B cell (primary cell): ENCODE measurements at regions not wholly inside any gene's neighbourhood (a gene's known extent, or its start where the extent isn't known, plus 50 kb on each side); places are given as distances from the start of the nearest gene placed in this dataset.

ENCODE experiments used
- ATAC-seq: fragments of 200-7000 bp; cut with Tn5 transposase; one replicate; pipeline ENCODE4 v1.10.0; 2021; ENCODE audit warnings: low read depth, mild to moderate bottlenecking, moderate number of reproducible peaks, moderate library complexity
- CTCF ChIA-PET: fragments of 350-600 bp; sonication (Branson Sonifier 250); formaldehyde crosslinking; loops from one replicate; lab custom pipeline; 2021; ENCODE audit warnings: antibody characterized with exemption, inconsistent platforms; lab: Charles Lee
- POLR2A ChIA-PET: fragments of 350-600 bp; sonication (Branson Sonifier 250); formaldehyde crosslinking; loops from one replicate; lab custom pipeline; 2021; ENCODE audit warnings: antibody characterized with exemption; lab: Charles Lee
- DNase-seq: peaks from one replicate; pipeline ENCODE4 v3.0.0; 2013
- H2AFZ ChIP-seq: 2 replicates; pipeline ENCODE4 v1.6.1; 2012; ENCODE audit warnings: mild to moderate bottlenecking, low read depth, low read length; ENCODE audit not compliant: insufficient read depth, poor library complexity, severe bottlenecking
- H3K27ac ChIP-seq, 2 donors: 1 replicate in 1 of 2; 2 replicates in 1 of 2; pipeline ENCODE4 v1.5.1; 2012 to 2013; ENCODE audit warnings: low read length in 2 of 2, mild to moderate bottlenecking in 2 of 2, moderate library complexity in 1 of 2
- H3K27me3 ChIP-seq, 4 experiments: fragments of 200-600 bp in 1 of 4; sonication (generic) in 1 of 4; replicated peaks in 1 of 4; 1 replicate in 2 of 4; 2 replicates in 2 of 4; pipeline versions ENCODE4 v1.6.1 to v1.7.0; 2013 to 2016; ENCODE audit warnings: low read length in 3 of 4, mild to moderate bottlenecking in 2 of 4, mixed read lengths in 1 of 4, moderate library complexity in 1 of 4; ENCODE audit not compliant: insufficient read depth in 4 of 4, control insufficient read depth in 3 of 4; ENCODE audit errors: control extremely low read depth in 1 of 4
- H3K36me3 ChIP-seq, 2 experiments: replicated peaks in 1 of 2; 1 replicate in 1 of 2; 2 replicates in 1 of 2; pipeline versions ENCODE4 v1.6.1 to v1.7.1; 2013; ENCODE audit warnings: low read length in 1 of 2; ENCODE audit not compliant: insufficient read depth in 2 of 2, control insufficient read depth in 1 of 2; ENCODE audit errors: control extremely low read depth in 1 of 2, extremely low read depth in 1 of 2
- H3K4me1 ChIP-seq, 2 donors: fragments of 200-600 bp in 1 of 2; sonication (generic) in 1 of 2; 1 replicate in 1 of 2; 2 replicates in 1 of 2; pipeline versions ENCODE4 v1.5.1 to v1.6.1; 2013 to 2017; ENCODE audit warnings: low read length in 2 of 2; ENCODE audit not compliant: control insufficient read depth in 2 of 2, insufficient read depth in 2 of 2
- H3K4me2 ChIP-seq: replicated peaks from 2 replicates; pipeline ENCODE3; 2012; ENCODE audit warnings: mild to moderate bottlenecking, low read depth, low read length; ENCODE audit not compliant: poor library complexity, severe bottlenecking
- H3K4me3 ChIP-seq, 5 experiments: fragments of 200-600 bp in 1 of 5; sonication (generic) in 1 of 5; 1 replicate in 3 of 5; 2 replicates in 2 of 5; pipeline versions ENCODE4 v1.5.1 to v1.7.0; 2011 to 2016; ENCODE audit warnings: low read length in 4 of 5, mild to moderate bottlenecking in 4 of 5, low read depth in 2 of 5, control low read depth in 1 of 5, moderate library complexity in 1 of 5; ENCODE audit not compliant: insufficient read depth in 1 of 5; ENCODE audit errors: control extremely low read depth in 1 of 5, extremely low read depth in 1 of 5
- H3K79me2 ChIP-seq: fragments of 200-600 bp; sonication (generic); one replicate; pipeline ENCODE4 v1.6.0; 2016; ENCODE audit warnings: low read length; ENCODE audit not compliant: control insufficient read depth, insufficient read depth
- H3K9ac ChIP-seq: fragments of 200-600 bp; sonication (generic); 2 replicates; pipeline ENCODE4 v1.6.1; 2017; ENCODE audit warnings: mild to moderate bottlenecking, low read length, moderate library complexity
- H3K9me3 ChIP-seq, 3 donors: one replicate each; pipeline versions ENCODE4 v1.6.1 to v1.7.1; 2013; ENCODE audit warnings: low read length in 2 of 3; ENCODE audit not compliant: control insufficient read depth in 2 of 3, insufficient read depth in 1 of 3; ENCODE audit errors: control extremely low read depth in 1 of 3
- H4K20me1 ChIP-seq: 2 replicates; pipeline ENCODE4 v1.6.0; 2012; ENCODE audit warnings: mild to moderate bottlenecking, low read length; ENCODE audit not compliant: insufficient read depth, control insufficient read depth, poor library complexity, severe bottlenecking
- H3K27ac Mint-ChIP-seq: one replicate; pipeline ENCODE4 v1.8.0; 2021; ENCODE audit warnings: mixed read lengths
- H3K27me3 Mint-ChIP-seq: one replicate; pipeline ENCODE4 v1.8.0; 2021; ENCODE audit warnings: mixed read lengths
- H3K4me1 Mint-ChIP-seq: one replicate; pipeline ENCODE4 v1.8.0; 2021; ENCODE audit warnings: mixed read lengths
- H3K4me3 Mint-ChIP-seq: one replicate; pipeline ENCODE4 v1.8.0; 2021; ENCODE audit warnings: mixed read lengths
- H3K9me3 Mint-ChIP-seq: one replicate; pipeline ENCODE4 v1.8.0; 2022; ENCODE audit warnings: mixed read lengths; ENCODE audit not compliant: insufficient read depth
- EZH2 ChIP-seq: IDR thresholded peaks from 2 replicates; pipeline ENCODE4 v1.6.1; 2012; ENCODE audit warnings: borderline replicate concordance, low read depth, mild to moderate bottlenecking, moderate library complexity, low read length; ENCODE audit not compliant: insufficient read depth, poor library complexity, severe bottlenecking
- WGBS: methylation state at CpG from one replicate; pipeline ENCODE4 v1.1.5; 2013; ENCODE audit warnings: missing lambda C conversion rate; ENCODE audit not compliant: insufficient coverage; 5-methylcytosine and 5-hydroxymethylcytosine counted together
- intact Hi-C: fragments of 100-400 bp; cut with micrococcal nuclease; formaldehyde crosslinking; loops from one replicate; pipeline ENCODE4 v1.10.0; 2022
- TF ChIP-seq, protein P1 (sequence below): fragments of 200-600 bp; IDR thresholded peaks from one replicate; pipeline ENCODE4 v1.8.0; 2022; ENCODE audit warnings: antibody characterized with exemption, mild to moderate bottlenecking

DNA sequence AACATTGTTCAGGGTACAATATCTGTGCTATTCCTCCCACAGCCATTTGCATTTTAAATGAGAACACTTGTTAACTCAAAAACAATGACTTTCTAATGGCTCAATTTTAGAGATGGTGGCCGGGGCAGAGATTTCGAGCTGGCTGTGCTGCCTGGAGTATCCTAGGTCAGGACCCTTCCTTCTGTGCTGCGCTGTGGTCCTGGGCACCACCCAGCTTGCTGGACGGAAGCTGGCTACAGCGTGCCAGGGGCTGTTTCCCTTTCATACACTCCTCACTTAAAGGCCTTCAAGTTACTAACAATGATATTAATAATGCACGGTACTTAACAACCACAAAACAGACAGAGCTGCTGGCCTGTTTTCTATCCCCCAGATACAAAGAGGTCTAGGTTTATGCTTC is 194.4 kb upstream of the CST7 start:
- peaks cover 3% of the 10 kb centered on the region for H3K27me3 Mint-ChIP-seq
- Histone ChIP-seq H3K9me3 (no peaks in the 10 kb centered on the region), H4K20me1 (no peaks in the 10 kb centered on the region)

DNA sequence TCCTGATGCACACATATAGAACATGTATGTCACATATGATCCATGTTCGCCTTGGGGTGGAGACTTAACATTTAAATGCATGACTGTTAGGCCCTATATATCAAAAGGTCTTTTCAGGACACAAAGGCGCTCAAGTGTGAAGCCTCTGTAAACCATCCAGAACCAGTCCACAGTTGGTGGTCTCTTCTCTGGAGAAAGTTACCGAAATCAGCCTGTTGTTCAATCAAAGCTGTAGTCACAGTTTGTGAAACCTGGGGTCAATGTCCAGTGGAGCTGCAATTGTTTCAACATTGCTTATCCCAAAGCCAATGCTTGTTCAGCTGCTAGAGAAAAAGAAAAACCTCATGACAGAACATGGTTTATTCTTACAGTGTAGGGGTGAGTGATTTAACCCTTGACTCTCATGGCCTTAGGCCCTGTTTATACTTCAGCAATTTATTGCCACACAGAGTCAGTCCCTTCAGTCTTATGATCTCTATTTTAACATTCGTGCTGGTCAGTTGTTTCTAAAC is 193.6 kb upstream of the CST7 start:
- 51% methylated on average over 2 of the region's 4 CpGs for WGBS
- no peaks in the 10 kb centered on the region for H3K4me1 ChIP-seq
- intact Hi-C loops: no loop called here
- no peak overlapping the region for H2AFZ ChIP-seq
- DNase-seq (no peak), ATAC-seq (no peak)
- no peak overlapping the region for H3K27ac ChIP-seq
- Mint-ChIP-seq H3K27me3 (peaks cover 3% of the 10 kb centered on the region), H3K9me3 (peaks cover 3% of the 10 kb centered on the region), H3K4me3 (no peak overlapping the region), H3K27ac (no peak overlapping the region), H3K4me1 (no peaks in the 10 kb centered on the region)
- no peak overlapping the region for H3K4me3 ChIP-seq
- H3K9ac ChIP-seq: no peak overlapping the region
- no peaks in the 10 kb centered on the region for H3K79me2 ChIP-seq
- no peaks in the 10 kb centered on the region for H3K36me3 ChIP-seq
- TF ChIP-seq EZH2: no peak
- TF ChIP-seq, protein P1, sequence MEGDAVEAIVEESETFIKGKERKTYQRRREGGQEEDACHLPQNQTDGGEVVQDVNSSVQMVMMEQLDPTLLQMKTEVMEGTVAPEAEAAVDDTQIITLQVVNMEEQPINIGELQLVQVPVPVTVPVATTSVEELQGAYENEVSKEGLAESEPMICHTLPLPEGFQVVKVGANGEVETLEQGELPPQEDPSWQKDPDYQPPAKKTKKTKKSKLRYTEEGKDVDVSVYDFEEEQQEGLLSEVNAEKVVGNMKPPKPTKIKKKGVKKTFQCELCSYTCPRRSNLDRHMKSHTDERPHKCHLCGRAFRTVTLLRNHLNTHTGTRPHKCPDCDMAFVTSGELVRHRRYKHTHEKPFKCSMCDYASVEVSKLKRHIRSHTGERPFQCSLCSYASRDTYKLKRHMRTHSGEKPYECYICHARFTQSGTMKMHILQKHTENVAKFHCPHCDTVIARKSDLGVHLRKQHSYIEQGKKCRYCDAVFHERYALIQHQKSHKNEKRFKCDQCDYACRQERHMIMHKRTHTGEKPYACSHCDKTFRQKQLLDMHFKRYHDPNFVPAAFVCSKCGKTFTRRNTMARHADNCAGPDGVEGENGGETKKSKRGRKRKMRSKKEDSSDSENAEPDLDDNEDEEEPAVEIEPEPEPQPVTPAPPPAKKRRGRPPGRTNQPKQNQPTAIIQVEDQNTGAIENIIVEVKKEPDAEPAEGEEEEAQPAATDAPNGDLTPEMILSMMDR: no peak
- peaks cover 0 to under 1% (median 0%) of the 10 kb centered on the region in 3 donors for H3K9me3 ChIP-seq
- no peaks in the 10 kb centered on the region for H4K20me1 ChIP-seq
- CTCF ChIA-PET: no interaction called here
- H3K4me2 ChIP-seq: no peak overlapping the region
- POLR2A ChIA-PET: no interaction called here
- H3K27me3 ChIP-seq: no peaks in the 10 kb centered on the region

More for the DNA sequence above, 194.4 kb upstream of the CST7 start:
- ATAC-seq (no peak), DNase-seq (no peak)
- Histone ChIP-seq H3K79me2 (no peaks in the 10 kb centered on the region), H3K4me1 (no peaks in the 10 kb centered on the region), H3K36me3 (no peaks in the 10 kb centered on the region), H3K4me2 (no peak overlapping the region), H3K9ac (no peak overlapping the region), H3K27ac (no peak overlapping the region), H3K27me3 (no peaks in the 10 kb centered on the region), H3K4me3 (no peak overlapping the region), H2AFZ (no peak overlapping the region)
- POLR2A ChIA-PET: no interaction called here
- intact Hi-C loops: no loop called here
- 72% methylated on average over 4 of the region's 6 CpGs for WGBS
- Mint-ChIP-seq H3K4me1 (no peaks in the 10 kb centered on the region), H3K27ac (no peak overlapping the region), H3K9me3 (no peaks in the 10 kb centered on the region), H3K4me3 (no peak overlapping the region)
- CTCF ChIA-PET: no interaction called here
- TF ChIP-seq EZH2: no peak
- TF ChIP-seq, protein P1: no peak
